Activated naive CD8-positive, alpha-beta T cell treated with anti-CD3 and anti-CD28 coated beads, Interleukin-2, amount 10 ng/mL, durations not matched to agents 7 days and 5 days (primary cell): ENCODE measurements at regions not wholly inside any gene's neighbourhood (a gene's known extent, or its start where the extent isn't known, plus 50 kb on each side); places are given as distances from the start of the nearest gene placed in this dataset.
"Not testable (repeated sequence)": the region's sequence is repeated elsewhere in the genome, so short reads cannot be mapped to it uniquely, and the experiment has no call there.

ENCODE experiments used
- ATAC-seq: fragments of 150-1000 bp; cut with Tn5 transposase; one replicate; pipeline ENCODE4 v1.10.0; 2021; ENCODE audit warnings: low read depth, moderate library complexity
- POLR2A ChIA-PET: fragments of 350-600 bp; sonication (Branson Sonifier 250); formaldehyde crosslinking; loops from one replicate; lab custom pipeline; 2021; ENCODE audit warnings: antibody characterized with exemption; lab: Charles Lee
- DNase-seq: peaks from one replicate; pipeline ENCODE4 v3.0.0; 2021
- H3K27ac Mint-ChIP-seq: one replicate; pipeline ENCODE4 v1.8.0; 2022; ENCODE audit warnings: mild to moderate bottlenecking, mixed read lengths
- H3K27me3 Mint-ChIP-seq: one replicate; pipeline ENCODE4 v1.8.0; 2022; ENCODE audit warnings: mild to moderate bottlenecking, moderate library complexity, mixed read lengths
- H3K36me3 Mint-ChIP-seq: one replicate; pipeline ENCODE4 v1.8.0; 2021; ENCODE audit warnings: mild to moderate bottlenecking, mixed read lengths
- H3K4me1 Mint-ChIP-seq: one replicate; pipeline ENCODE4 v1.8.0; 2021; ENCODE audit warnings: mixed read lengths
- H3K4me3 Mint-ChIP-seq: one replicate; pipeline ENCODE4 v1.8.0; 2022; ENCODE audit warnings: mild to moderate bottlenecking, moderate library complexity, mixed read lengths
- H3K9me3 Mint-ChIP-seq: one replicate; pipeline ENCODE4 v1.8.0; 2021; ENCODE audit warnings: mixed read lengths

DNA sequence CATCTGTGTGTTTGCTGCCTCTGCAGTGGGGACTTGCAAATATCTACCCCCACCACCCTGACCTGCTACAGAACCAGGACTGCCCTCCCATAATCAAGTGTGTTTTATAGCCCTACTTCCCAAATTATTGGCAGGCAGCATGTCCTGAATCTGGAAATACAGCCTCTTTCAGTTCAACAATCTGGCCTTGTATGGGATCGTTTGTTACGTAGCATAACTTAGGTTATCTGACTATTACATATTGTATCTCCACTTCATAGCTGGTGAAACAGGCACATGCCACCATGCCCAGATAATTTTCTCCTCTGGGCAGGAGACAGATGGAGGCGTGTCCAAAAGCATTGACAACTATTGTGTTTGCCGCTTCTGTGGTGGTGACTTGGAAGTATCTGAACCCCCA lies 66.7 kb upstream of the ADGRL1 start:
- Mint-ChIP-seq H3K9me3 (peaks cover 7% of the 10 kb centered on the region), H3K4me3 (no peak overlapping the region), H3K4me1 (peaks cover 9% of the 10 kb centered on the region), H3K27ac (no peak overlapping the region), H3K27me3 (peaks cover 3% of the 10 kb centered on the region), H3K36me3 (peaks cover 7% of the 10 kb centered on the region)
- POLR2A ChIA-PET = no interaction called here
- no peak for ATAC-seq
- no peak for DNase-seq

GRCh38 chr19:14271840-14272239 lies 65.9 kb upstream of the ADGRL1 start:
- POLR2A ChIA-PET = no interaction called here
- no peak for ATAC-seq
- no peak overlapping the region for H3K27ac Mint-ChIP-seq

GRCh38 chr19:14270557-14270956 lies 64.6 kb upstream of the ADGRL1 start:
- not testable (repeated sequence) for ATAC-seq, H3K27me3 Mint-ChIP-seq, H3K36me3 Mint-ChIP-seq, H3K9me3 Mint-ChIP-seq, H3K27ac Mint-ChIP-seq, H3K4me3 Mint-ChIP-seq, DNase-seq, H3K4me1 Mint-ChIP-seq
- POLR2A ChIA-PET = interaction anchor here (0.7 kb wide), 2 partner anchors 50 to 53 kb away, joined by 3 to 4 read pairs; no protein-coding TSS in a partner anchor

More at GRCh38 chr19:14271840-14272239, 65.9 kb upstream of the ADGRL1 start:
- Mint-ChIP-seq H3K4me1 (peaks cover 9% of the 10 kb centered on the region), H3K9me3 (peaks cover 7% of the 10 kb centered on the region), H3K36me3 (peaks cover 7% of the 10 kb centered on the region), H3K27me3 (peaks cover 3% of the 10 kb centered on the region), H3K4me3 (no peak overlapping the region)
- no peak for DNase-seq

GRCh38 chr19:14267224-14267741 lies 61.3 kb upstream of the ADGRL1 start:
- H3K27ac Mint-ChIP-seq = no peak overlapping the region
- no peaks in the 10 kb centered on the region for H3K36me3 Mint-ChIP-seq
- ATAC-seq = no peak
- no peaks in the 10 kb centered on the region for H3K9me3 Mint-ChIP-seq
- DNase-seq = no peak
- peaks cover 4% of the 10 kb centered on the region for H3K27me3 Mint-ChIP-seq
- H3K4me3 Mint-ChIP-seq = no peak overlapping the region
- POLR2A ChIA-PET = no interaction called here
- H3K4me1 Mint-ChIP-seq = no peaks in the 10 kb centered on the region

GRCh38 chr19:14266208-14266607 lies 60.2 kb upstream of the ADGRL1 start:
- ATAC-seq, DNase-seq, H3K27me3 Mint-ChIP-seq, H3K27ac Mint-ChIP-seq, H3K4me3 Mint-ChIP-seq, H3K36me3 Mint-ChIP-seq, POLR2A ChIA-PET, H3K4me1 Mint-ChIP-seq, H3K9me3 Mint-ChIP-seq: not testable (repeated sequence)

DNA sequence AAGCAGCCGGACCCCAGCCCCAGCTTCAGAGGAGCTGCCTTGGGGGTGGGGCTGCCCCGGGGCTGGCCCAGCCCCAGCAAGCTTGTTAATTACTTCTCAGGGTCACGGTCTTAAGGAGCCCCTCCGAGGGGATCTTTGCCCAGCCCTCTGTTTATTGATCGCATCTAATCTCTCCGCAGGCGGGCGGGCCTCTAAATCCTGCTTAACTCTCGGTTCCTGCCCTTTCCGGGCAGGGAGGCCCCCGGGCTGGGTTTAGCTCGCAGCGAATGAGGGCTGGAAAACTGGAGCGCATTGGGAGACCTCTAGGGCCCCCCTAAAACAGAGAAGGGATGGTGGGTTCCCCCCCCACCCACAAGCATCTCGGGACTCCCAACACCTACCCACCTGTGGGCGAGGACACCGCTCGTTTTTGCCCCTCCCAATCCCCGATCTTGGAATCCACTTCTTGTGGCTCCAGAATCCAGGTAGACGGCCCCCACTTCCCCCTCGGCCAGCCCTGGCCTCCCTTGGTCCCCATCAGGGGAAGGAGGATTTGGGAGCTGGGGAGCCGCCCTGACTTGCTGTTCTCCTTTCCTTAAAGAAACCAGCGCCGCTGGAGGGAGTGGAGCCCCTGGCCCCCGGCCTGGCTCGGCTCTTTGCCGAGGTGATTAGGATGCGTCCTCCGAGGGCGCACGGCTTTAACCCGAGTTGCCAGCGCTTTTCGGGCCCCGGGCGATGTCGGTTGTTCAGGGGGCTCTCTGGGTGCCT lies 59.5 kb upstream of the ADGRL1 start:
- DNase-seq (no peak), ATAC-seq (no peak)
- Mint-ChIP-seq H3K4me1 (no peaks in the 10 kb centered on the region), H3K36me3 (no peaks in the 10 kb centered on the region), H3K9me3 (no peaks in the 10 kb centered on the region), H3K4me3 (no peak overlapping the region), H3K27me3 (peaks cover 2% of the 10 kb centered on the region), H3K27ac (no peak overlapping the region)
- POLR2A ChIA-PET = no interaction called here

DNA sequence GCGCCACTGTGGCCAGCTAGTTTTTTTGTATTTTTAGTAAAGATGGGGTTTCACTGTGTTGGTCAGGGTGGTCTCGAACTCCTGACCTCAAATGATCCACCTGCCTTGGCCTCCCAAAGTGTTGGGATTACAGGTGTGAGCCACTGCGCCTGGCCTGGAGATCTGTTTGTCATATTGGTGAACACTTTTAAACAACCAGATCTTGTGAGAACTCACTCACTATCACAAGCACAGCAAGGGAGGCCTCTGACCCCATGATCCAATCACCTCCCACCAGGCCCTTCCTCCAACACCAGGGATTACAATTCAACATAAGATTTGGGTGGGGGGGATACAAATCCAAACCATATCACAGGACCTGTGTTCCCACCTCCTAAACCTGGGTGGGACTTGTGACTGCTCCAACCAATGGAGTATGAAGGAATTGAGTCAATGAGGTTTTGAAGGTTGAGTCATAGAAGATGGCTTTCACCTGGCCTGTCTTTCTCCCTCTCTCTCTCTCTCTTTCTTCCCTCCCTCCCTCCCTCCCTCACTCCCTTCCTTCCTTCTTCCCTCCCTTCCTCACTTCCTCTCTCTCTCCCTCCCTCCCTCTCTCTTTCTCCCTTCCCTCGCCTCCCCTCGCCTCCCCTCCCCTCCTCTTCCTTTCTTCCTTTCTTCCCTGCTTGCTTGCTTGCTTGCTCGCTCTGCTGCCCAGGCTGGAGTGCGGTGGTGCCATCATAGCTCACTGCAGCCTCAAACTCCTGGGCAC lies 50.1 kb upstream of the ADGRL1 start:
- H3K27me3 Mint-ChIP-seq, H3K9me3 Mint-ChIP-seq, DNase-seq, H3K4me3 Mint-ChIP-seq, H3K4me1 Mint-ChIP-seq, H3K27ac Mint-ChIP-seq, ATAC-seq, POLR2A ChIA-PET, H3K36me3 Mint-ChIP-seq: not testable (repeated sequence)
